Gastroesophageal sphincter (tissue), 3 donors: ENCODE measurements at regions not wholly inside any gene's neighbourhood (a gene's known extent, or its start where the extent isn't known, plus 50 kb on each side); places are given as distances from the start of the nearest gene placed in this dataset.

Experiments used
- CTCF ChIP-seq, 4 experiments: fragments of 200-600 bp in 2 of 4; fragments of 450-650 bp in 2 of 4; sonication (generic) in 1 of 4; IDR thresholded peaks; one replicate each; pipeline ENCODE4 v1.5.1; 2017 to 2019; ENCODE audit warnings: antibody characterized with exemption in 4 of 4, mild to moderate bottlenecking in 2 of 4, moderate library complexity in 2 of 4
- POLR2A ChIP-seq, 2 donors: fragments of 450-650 bp; IDR thresholded peaks; one replicate each; pipeline ENCODE4 v1.6.1; 2017; ENCODE audit warnings: antibody characterized with exemption in 2 of 2, mild to moderate bottlenecking in 2 of 2, moderate library complexity in 1 of 2

GRCh38 chr11:101185985-101186384 is 56.4 kb upstream of the PGR start:
- no peak for TF ChIP-seq POLR2A (IDR thresholded peaks at IDR 0.05)
- no peak for TF ChIP-seq CTCF (IDR thresholded peaks at IDR 0.05)
